ENCODE measurements at regions not wholly inside any gene's neighbourhood (a gene's known extent, or its start where the extent isn't known, plus 50 kb on each side); places are given as distances from the start of the nearest gene placed in this dataset.

GRCh38 chr3:187985647-187986046 is 168.3 kb upstream of the LPP start:
- Histone ChIP-seq H4K91ac (ENCODE audit: insufficient read depth, low read depth, low read length) (no peak overlapping the region), H3K23ac (ENCODE audit: low read depth, low read length) (no peak overlapping the region), H3K4me2 (ENCODE audit: low read depth, low read length) (no peak overlapping the region), H2AK9ac (replicated peaks; ENCODE audit: low read depth, low read length, poor library complexity) (no peak overlapping the region), H3K9me1 (ENCODE audit: insufficient read depth, low read length) (peaks cover 11% of the 10 kb centered on the region), H3K14ac (replicated peaks; ENCODE audit: low read depth, low read length) (no peak overlapping the region; the same call in 1 of the 2 replicates), H2BK120ac (ENCODE audit: low read depth, low read length) (peak overlapping the region; percentile 79; the same call in 1 of the 2 replicates), H3K27me3 (ENCODE audit: control insufficient read depth, insufficient read depth, low read length) (no peaks in the 10 kb centered on the region), H3K27ac (ENCODE audit: insufficient read depth, low read length) (no peak overlapping the region), H3K56ac (ENCODE audit: extremely low read depth, insufficient read depth, low read length) (no peak overlapping the region), H4K20me1 (ENCODE audit: insufficient read depth, low read length) (no peaks in the 10 kb centered on the region), H2AK5ac (ENCODE audit: low read depth, low read length) (no peak overlapping the region), H3K18ac (ENCODE audit: low read depth, low read length) (no peak overlapping the region; the same call in 1 of the 2 replicates), H3K9me3 (ENCODE audit: control insufficient read depth, insufficient read depth, low read length) (no peaks in the 10 kb centered on the region), H3K79me1 (ENCODE audit: low read depth in 1 of 2, low read length in 2 of 2) (no peaks in the 10 kb centered on the region), H3K4ac (ENCODE audit: low read depth, low read length) (peak overlapping the region; percentile 72; the same call in 1 of the 2 replicates), H3K36me3 (ENCODE audit: control insufficient read depth, insufficient read depth, low read length) (no peaks in the 10 kb centered on the region), H4K5ac (ENCODE audit: low read depth, low read length) (no peak overlapping the region), H2BK20ac (ENCODE audit: low read depth, low read length) (peak overlapping the region; percentile 91; the same call in 1 of the 2 replicates), H3K4me1 (ENCODE audit: control insufficient read depth, insufficient read depth, low read length) (peaks cover 7% of the 10 kb centered on the region; the same call in 1 of the 2 replicates), H4K8ac (ENCODE audit: low read depth in 2 of 2, low read length in 2 of 2) (no peak overlapping the region), H2BK5ac (ENCODE audit: low read depth, low read length, poor library complexity, severe bottlenecking) (peak overlapping the region; percentile 61), H2BK15ac (ENCODE audit: low read depth, low read length) (peak overlapping the region; percentile 39; the same call in 1 of the 3 replicates), H2AFZ (replicated peaks; ENCODE audit: low read length, poor library complexity) (no peak overlapping the region), H3K4me3 (ENCODE audit: insufficient read depth, low read depth, low read length) (no peak overlapping the region), H3K9ac (ENCODE audit: low read depth, low read length) (no peak overlapping the region)
- dilution Hi-C loops (cut with HindIII; ENCODE audit: low sequenced_read_pairs, unreplicated experiment) (no loop called here), in situ Hi-C loops (cut with MboI; ENCODE audit: low sequenced_read_pairs) (no loop called here), intact Hi-C loops (cut with micrococcal nuclease) (no loop called here)
- no TSS peak for BruUV-seq (replicated peaks)
- ChIA-PET POLR2A (ENCODE audit: unreplicated experiment) (interaction anchor here (0.8 kb wide), 1 partner anchor 240 kb away, joined by 3 read pairs; the partner anchor contains the start of gene BCL6), CTCF (interaction anchor here (0.8 to 0.9 kb wide), 2 partner anchors 141 to 240 kb away, joined by 3 read pairs; partner anchors contain the start of gene BCL6)
- ATAC-seq (ENCODE audit: low read depth) (no peak), DNase-seq (peak; percentile 36)
- WGBS, 2 experiments (ENCODE audit: extremely low coverage in 2 of 2, insufficient read length in 1 of 2): no CpG with 5 or more reads among the region's 2 CpGs
- TF ChIP-seq CTCF (conservative IDR thresholded peaks at IDR 0.05; ENCODE audit: low read depth, low read length) (no peak), NFE2L2 (IDR thresholded peaks at IDR 0.05; ENCODE audit: low read depth, low read length) (no peak), CHD1 (IDR thresholded peaks at IDR 0.05; ENCODE audit: low read depth, low read length) (no peak), POLR2A (IDR thresholded peaks at IDR 0.05; ENCODE audit: low read depth, low read length) (no peak), MAFK (IDR thresholded peaks at IDR 0.05; ENCODE audit: low read depth, low read length) (no peak), FOS (IDR thresholded peaks at IDR 0.05; ENCODE audit: low read depth, low read length) (no peak), BHLHE40 (IDR thresholded peaks at IDR 0.05; ENCODE audit: low read depth, low read length) (no peak), RFX5 (IDR thresholded peaks at IDR 0.05; ENCODE audit: low read depth, low read length) (no peak), SMC3 (IDR thresholded peaks at IDR 0.05; ENCODE audit: low read depth, low read length) (no peak), USF2 (IDR thresholded peaks at IDR 0.05; ENCODE audit: low read depth, low read length) (no peak), RCOR1 (IDR thresholded peaks at IDR 0.05; ENCODE audit: insufficient replicate concordance, low read length) (no peak)

Measured in IMR-90 (cell line).